Forelimb muscle (tissue), 1 donor: ENCODE measurements at regions not wholly inside any gene's neighbourhood (a gene's known extent, or its start where the extent isn't known, plus 50 kb on each side); places are given as distances from the start of the nearest gene placed in this dataset.

ENCODE experiments used
- DNase-seq: peaks from one replicate; pipeline ENCODE4 v3.0.0-alpha.2; 2013; ENCODE audit warnings: low read depth

GRCh38 chr2:168338803-168339437 is 91.5 kb upstream of the STK39 start:
- DNase-seq: no peak

GRCh38 chr2:168340931-168341330 is 93.5 kb upstream of the STK39 start:
- no peak for DNase-seq

- no peak for DNase-seq
Observed at GRCh38 chr2:168343586-168343985, 96.2 kb upstream of the STK39 start.

- no peak for DNase-seq
Observed at GRCh38 chr2:168344706-168345105, 97.3 kb upstream of the STK39 start.

- no peak for DNase-seq
Observed at GRCh38 chr2:168345601-168346000, 98.2 kb upstream of the STK39 start.

- DNase-seq: no peak
Observed at GRCh38 chr2:168346725-168347477, 99.5 kb upstream of the STK39 start.

- DNase-seq: no peak
Observed at GRCh38 chr2:168348076-168348475, 100.7 kb upstream of the STK39 start.

GRCh38 chr2:168350380-168350779 is 103.0 kb upstream of the STK39 start:
- no peak for DNase-seq

GRCh38 chr2:168353251-168353650 is 102.8 kb upstream of the CERS6 start:
- no peak for DNase-seq

GRCh38 chr2:168354499-168354898 is 101.6 kb upstream of the CERS6 start:
- no peak for DNase-seq

GRCh38 chr2:168355121-168355520 is 101.0 kb upstream of the CERS6 start:
- DNase-seq: no peak

- DNase-seq: no peak
Observed at GRCh38 chr2:168355779-168356476, 100.1 kb upstream of the CERS6 start.

- DNase-seq: no peak
Observed at GRCh38 chr2:168356477-168356835, 99.6 kb upstream of the CERS6 start.

GRCh38 chr2:168357797-168358472 is 98.1 kb upstream of the CERS6 start:
- no peak for DNase-seq

GRCh38 chr2:168359082-168359481 is 97.0 kb upstream of the CERS6 start:
- no peak for DNase-seq

- no peak for DNase-seq
Observed at GRCh38 chr2:168363347-168364092, 92.6 kb upstream of the CERS6 start.

GRCh38 chr2:168365094-168365621 is 90.9 kb upstream of the CERS6 start:
- no peak for DNase-seq

GRCh38 chr2:168369031-168369430 is 87.0 kb upstream of the CERS6 start:
- DNase-seq: no peak

GRCh38 chr2:168371273-168372019 is 84.6 kb upstream of the CERS6 start:
- no peak for DNase-seq

GRCh38 chr2:168373468-168373867 is 82.6 kb upstream of the CERS6 start:
- no peak for DNase-seq
